ENCODE measurements at regions not wholly inside any gene's neighbourhood (a gene's known extent, or its start where the extent isn't known, plus 50 kb on each side); places are given as distances from the start of the nearest gene placed in this dataset.

DNA sequence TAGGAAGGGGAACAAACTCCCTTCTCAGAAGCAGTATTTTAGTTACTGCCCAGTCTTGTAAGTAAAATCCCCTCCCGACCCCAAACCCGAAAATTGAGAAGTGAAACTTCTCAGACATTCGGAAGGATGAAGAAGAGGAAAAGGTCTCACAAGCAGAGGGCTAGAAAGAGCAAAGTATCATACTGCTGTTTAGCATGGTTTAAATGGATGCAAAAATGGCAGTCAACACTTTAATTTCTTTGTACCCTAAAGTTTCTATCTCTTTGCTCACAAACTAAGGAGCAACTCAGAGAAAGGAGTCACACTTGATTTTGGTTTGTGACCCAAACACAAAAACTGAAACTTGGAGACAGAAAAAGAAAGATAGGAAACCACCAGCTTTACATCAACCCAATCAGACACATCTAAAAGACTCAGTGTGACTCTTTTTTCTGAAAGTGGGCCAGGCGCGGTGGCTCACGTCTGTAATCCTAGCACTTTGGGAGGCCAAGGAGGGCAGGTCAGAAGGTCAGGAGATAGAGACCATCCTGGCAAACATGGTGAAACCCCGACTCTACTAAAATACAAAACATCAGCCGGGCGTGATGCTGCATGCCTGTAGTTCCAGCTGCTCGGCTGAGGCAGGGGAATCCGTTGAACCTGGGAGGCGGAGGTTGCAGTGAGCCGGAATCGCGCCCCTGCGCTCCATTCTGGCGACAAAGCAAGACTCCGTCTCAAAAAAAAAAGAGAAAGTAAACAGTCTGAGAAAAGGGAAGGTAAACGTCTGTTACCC, 63.2 kb upstream of the ATP11B start:
- in situ Hi-C loops (cut with HindIII; ENCODE audit: low sequenced_read_pairs) = no loop called here

GRCh38 chr3:182730675-182731042, 62.6 kb upstream of the ATP11B start:
- in situ Hi-C loops (cut with HindIII; ENCODE audit: low sequenced_read_pairs) = no loop called here

GRCh38 chr3:182731764-182732163, 61.5 kb upstream of the ATP11B start:
- in situ Hi-C loops (cut with HindIII; ENCODE audit: low sequenced_read_pairs) = no loop called here

GRCh38 chr3:182732232-182733015, 60.9 kb upstream of the ATP11B start:
- in situ Hi-C loops (cut with HindIII; ENCODE audit: low sequenced_read_pairs) = no loop called here

GRCh38 chr3:182735672-182736071, 57.6 kb upstream of the ATP11B start:
- in situ Hi-C loops (cut with HindIII; ENCODE audit: low sequenced_read_pairs) = no loop called here

GRCh38 chr3:182737825-182738224, 55.5 kb upstream of the ATP11B start:
- in situ Hi-C loops (cut with HindIII; ENCODE audit: low sequenced_read_pairs) = no loop called here

DNA sequence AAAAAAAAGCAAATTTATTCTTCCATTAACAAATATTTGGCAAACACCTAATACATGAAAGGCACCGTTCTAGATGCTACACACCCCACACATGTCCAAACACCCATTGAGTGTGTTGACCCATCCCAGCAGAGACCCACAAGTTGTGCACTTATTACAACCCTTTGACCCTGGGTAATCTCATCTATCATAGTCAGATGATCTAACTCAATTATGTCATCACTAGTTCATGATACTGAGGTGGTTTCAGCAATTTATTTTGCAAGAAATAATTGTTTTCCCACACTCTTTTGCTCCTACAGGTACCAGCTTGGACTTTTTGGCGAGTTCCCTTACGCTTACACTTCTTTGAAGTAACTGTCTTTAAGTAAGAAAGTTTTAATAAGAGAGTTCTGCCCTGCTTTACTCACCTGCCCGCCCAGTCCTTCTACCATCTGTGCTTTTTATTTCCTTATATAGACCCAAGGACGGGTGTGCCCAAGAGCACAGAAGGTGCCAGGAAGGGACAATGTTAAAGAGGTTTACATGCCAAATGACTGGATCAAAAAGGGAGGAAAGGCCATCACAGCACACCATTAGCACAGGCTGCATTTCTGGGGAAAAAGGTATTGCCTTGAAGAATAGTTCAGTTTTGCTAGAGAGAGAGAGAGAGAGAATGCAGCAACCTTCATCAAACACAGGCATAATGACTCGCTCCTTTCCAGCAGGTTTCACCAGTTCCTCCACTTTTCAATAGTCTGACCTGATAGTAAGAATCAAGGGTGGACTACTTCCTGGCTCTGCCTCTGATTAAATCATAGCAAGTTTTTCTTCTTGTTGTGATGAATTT, 54.5 kb upstream of the ATP11B start:
- in situ Hi-C loops (cut with HindIII; ENCODE audit: low sequenced_read_pairs) = no loop called here

DNA sequence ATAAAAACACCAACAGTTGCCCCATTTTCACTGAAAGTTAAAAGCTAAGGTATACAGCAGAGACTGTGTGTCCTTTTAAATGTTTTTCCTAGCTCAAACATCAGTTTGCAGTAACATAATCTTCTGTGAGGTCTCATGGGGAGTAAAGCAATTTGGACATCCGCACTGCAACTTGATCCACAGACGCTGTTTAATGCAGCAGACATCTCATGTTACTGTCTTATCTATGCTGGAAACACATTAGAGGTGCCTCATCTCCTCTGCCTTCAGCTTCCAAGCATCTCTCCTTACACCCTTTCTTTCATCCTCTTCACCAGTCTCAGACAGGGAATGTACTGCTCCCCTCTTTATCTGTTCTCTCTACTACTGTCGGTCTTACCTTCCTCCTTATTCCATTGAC, 53.7 kb upstream of the ATP11B start:
- in situ Hi-C loops (cut with HindIII; ENCODE audit: low sequenced_read_pairs) = no loop called here

DNA sequence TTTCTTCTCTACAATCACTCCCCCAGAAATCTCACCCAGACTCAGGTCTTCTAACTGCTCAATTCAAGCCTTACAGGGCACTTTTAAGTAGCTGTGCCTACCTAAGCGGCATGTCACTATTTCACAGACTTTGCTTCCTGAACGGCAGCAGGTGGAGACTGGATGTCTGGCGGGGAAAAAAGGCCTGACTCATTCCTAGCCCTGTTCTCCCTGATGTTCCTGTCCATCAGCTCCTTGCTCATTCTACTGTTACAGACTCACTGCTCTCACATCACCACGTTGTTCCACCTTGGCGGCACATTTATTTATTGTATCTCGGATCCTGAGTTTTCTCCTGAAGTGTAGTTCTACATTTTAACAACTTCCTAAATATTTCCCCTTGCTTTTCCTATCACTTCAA, 52.6 kb upstream of the ATP11B start:
- in situ Hi-C loops (cut with HindIII; ENCODE audit: low sequenced_read_pairs) = no loop called here

DNA sequence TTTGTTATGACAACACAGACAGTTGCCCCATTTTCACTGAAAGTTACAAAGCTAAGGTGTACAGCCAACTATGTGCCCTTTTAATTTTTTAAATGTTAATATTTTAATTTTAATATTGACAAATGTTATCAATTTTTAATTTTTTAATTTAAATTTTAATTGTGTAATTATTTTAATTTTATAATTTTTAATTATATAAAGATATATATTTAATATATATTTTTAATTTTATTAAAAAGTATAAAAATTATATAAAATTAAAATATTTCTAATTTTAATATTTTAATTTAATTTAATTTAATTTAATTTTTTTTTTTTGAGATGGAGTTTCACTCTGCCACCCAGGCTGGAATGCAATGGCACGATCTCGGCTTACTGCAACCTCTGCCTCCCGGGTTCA, 52.1 kb upstream of the ATP11B start:
- in situ Hi-C loops (cut with HindIII; ENCODE audit: low sequenced_read_pairs) = no loop called here

Measured in endothelial cell of hepatic sinusoid (primary cell).